DMS79 treated with DMSO at 0.1 percent for 48 hours (cell line): ENCODE measurements at regions not wholly inside any gene's neighbourhood (a gene's known extent, or its start where the extent isn't known, plus 50 kb on each side); places are given as distances from the start of the nearest gene placed in this dataset.
"Not testable (repeated sequence)": the region's sequence is repeated elsewhere in the genome, so short reads cannot be mapped to it uniquely, and the experiment has no call there.

Experiments used
- DNase-seq: peaks from one replicate; lab custom pipeline; 2025; lab: John Stamatoyannopoulos, UW

- peak; percentile 41 for DNase-seq
Observed at GRCh38 chr6:13874191-13874549, 50.6 kb upstream of the RNF182 start.

GRCh38 chr6:13873288-13874190, 51.2 kb upstream of the RNF182 start:
- peak; percentile 58 for DNase-seq

- DNase-seq: no peak
Observed at GRCh38 chr6:13872681-13873080, 52.1 kb upstream of the RNF182 start.

- DNase-seq: not testable (repeated sequence)
Observed at GRCh38 chr6:13872006-13872405, 52.7 kb upstream of the RNF182 start.

- DNase-seq: no peak
Observed at GRCh38 chr6:13870214-13870830, 54.4 kb upstream of the RNF182 start.

GRCh38 chr6:13868236-13868635, 53.9 kb upstream of the MCUR1 start:
- no peak for DNase-seq

GRCh38 chr6:13866301-13866700, 51.9 kb upstream of the MCUR1 start:
- no peak for DNase-seq

- DNase-seq: no peak
Observed at GRCh38 chr6:13865141-13865540, 50.8 kb upstream of the MCUR1 start.

- DNase-seq: not testable (repeated sequence)
Observed at GRCh38 chr6:13864669-13865068, 50.3 kb upstream of the MCUR1 start.
